ENCODE measurements at regions not wholly inside any gene's neighbourhood (a gene's known extent, or its start where the extent isn't known, plus 50 kb on each side); places are given as distances from the start of the nearest gene placed in this dataset.
"Not testable (repeated sequence)": the region's sequence is repeated elsewhere in the genome, so short reads cannot be mapped to it uniquely, and the experiment has no call there.

GRCh38 chr1:60637651-60638050 is 444.7 kb upstream of the NFIA start:
- no peak for DNase-seq

DNA sequence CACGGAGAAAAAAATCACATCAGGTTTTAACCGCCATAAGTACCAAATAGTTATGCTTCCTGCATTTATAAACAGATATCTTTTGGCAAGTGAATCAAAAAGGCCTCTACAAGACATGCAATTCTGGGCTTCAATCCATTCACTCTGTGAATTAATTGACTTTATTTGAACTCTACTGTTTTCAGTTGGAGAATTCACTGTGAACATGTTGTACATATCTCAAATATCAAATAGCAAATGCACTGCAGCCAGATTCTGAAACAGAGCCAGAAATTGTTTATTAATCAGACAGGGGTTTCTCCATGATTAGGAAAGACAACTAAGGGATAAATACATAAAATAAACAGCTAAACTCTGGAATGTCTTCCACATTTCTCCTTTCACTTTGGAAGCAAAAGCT is 445.4 kb upstream of the NFIA start:
- no peak for DNase-seq

GRCh38 chr1:60634106-60634505 is 448.3 kb upstream of the NFIA start:
- no peak for DNase-seq

GRCh38 chr1:60622486-60622885 is 459.9 kb upstream of the NFIA start:
- DNase-seq: no peak

DNA sequence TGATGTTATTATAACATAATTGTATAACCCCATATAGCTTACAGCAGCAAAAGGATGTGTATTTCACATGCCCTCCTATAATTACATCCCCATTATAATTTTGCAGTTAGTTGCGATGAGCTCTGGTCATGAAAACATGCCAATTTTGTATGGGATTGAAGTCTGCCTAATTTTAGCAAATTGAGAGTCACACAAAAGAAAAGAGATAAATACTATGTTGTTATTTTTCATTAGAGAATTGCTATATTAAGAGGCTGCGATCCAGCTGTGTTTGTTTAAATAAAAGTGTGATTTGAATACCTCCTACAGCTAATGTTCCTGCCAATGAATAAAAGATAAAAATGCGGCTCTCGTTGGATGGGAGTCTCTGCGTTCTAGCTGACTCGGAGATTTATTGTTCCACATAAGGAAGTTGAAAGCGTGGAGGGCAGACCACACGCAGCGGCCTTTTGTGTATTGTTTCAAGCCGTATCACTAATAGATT is 461.0 kb upstream of the NFIA start:
- no peak for DNase-seq

DNA sequence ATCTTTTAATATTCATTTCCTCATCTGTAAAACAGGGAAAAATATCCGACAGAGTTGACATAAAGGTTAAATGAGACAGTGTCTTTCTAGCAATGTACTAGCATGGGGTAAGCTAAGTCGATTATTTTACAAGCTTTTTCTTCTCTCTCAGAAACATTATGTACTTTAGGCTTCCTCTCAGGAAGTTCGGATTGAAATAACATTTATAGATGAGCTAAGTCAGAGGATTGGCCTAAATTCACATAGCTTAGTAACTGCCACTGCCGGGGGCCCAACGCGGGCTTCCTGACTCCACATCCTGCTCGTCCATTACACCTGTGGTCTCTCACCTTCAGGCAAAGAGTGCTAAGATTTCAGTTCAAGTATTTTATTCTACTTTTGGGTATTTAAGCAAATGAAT is 462.3 kb upstream of the NFIA start:
- DNase-seq: no peak

DNA sequence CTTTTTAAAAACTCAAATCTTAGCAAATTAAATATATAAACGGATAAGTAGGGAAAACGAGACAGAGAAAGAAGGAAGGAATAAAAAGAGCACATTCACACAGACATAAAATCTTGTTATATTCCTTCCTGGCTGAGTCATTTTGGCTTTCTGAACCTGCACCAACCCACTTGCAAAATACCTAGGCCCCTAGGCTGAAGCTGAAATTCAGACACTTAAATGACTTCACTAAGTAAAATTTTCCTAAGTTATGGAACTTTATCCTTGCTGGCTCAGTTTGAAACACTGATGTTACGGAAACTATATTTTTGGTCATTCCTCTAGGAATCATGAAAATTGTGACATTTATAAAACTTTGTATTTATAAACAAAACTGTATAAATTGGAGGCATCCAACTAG is 462.8 kb upstream of the NFIA start:
- DNase-seq: no peak

- no peak for DNase-seq
Observed at GRCh38 chr1:60615666-60616065, 466.7 kb upstream of the NFIA start.

GRCh38 chr1:60612790-60613189 is 469.6 kb upstream of the NFIA start:
- no peak for DNase-seq

DNA sequence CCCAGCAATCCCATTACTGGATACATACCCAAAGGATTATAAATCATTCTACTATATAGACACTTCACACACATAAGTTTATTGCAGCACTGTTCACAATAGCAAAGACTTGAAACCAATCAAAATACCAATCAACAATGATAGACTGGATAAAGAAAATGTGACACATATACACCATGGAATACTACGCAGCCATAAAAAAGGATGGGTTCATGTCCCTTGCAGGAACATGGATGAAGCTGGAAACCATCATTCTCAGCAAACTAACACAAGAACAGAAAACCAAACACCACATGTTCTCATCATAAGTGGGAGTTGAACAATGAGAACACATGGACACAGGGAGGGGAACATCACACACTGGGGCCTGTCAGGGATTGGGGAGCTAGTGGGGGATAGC is 475.4 kb upstream of the NFIA start:
- not testable (repeated sequence) for DNase-seq

- no peak for DNase-seq
Observed at GRCh38 chr1:60600532-60600931, 481.8 kb upstream of the NFIA start.

DNA sequence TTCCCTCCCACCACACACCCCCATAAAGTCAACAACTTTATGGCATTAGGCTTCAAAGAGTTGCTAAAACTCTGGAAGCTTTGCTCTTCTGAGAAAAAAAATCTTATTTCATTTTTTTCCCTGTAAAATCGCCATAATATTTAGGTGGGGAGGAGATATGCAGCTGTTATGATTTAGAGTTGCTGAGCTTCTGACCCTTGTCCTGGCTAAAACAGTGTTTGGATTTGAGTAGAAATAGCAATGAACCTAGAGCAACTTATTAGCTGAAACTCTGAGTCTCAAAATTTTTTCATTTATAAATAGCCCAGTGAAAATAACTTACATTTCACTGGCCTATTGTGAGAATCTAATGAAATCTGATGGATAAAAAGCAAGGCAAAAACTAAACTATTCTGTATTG is 482.8 kb upstream of the NFIA start:
- no peak for DNase-seq

- no peak for DNase-seq
Observed at GRCh38 chr1:60598041-60598910, 484.1 kb upstream of the NFIA start.

GRCh38 chr1:60596791-60597750 is 485.3 kb upstream of the NFIA start:
- no peak for DNase-seq

- DNase-seq: no peak
Observed at GRCh38 chr1:60591583-60591982, 490.8 kb upstream of the NFIA start.

DNA sequence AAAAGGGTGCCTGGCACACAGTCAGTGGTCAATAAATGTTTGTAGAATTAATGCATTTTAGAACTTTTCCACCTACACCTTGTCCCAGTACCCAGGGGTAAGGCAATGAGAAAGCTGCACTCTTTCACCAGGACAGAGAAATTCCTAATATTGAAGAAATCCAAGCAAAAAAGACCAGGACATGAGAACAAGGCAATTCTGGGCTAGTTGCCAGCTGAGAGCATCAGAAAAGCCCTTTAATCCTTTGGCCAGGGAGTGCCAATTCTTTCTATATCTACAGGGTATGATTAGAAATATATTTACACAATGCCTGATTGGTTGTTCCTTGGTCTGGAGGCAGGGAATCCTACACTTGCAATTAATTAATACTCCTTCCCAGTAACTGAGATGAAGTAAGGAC is 492.4 kb upstream of the NFIA start:
- DNase-seq: no peak

GRCh38 chr1:60589046-60589748 is 493.2 kb upstream of the NFIA start:
- no peak for DNase-seq

DNA sequence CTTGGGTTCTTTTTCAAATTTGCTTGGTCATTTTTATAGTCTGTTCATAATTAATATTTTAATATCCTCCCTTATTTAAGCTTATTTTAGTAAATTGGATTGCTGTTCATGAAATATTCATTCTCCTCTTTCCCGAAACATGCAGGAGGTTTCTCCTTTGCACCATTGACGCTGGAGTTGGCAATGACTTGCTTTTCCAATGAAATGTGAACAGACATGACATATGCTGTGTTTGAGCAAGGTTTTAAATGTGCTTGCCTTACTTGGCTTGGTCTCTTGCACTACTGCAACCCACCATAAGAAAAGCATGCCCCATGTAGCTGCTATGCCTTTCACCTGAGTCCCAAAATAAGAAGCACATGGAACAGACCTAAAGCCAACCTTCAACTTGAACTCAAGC is 498.0 kb upstream of the NFIA start:
- no peak for DNase-seq

DNA sequence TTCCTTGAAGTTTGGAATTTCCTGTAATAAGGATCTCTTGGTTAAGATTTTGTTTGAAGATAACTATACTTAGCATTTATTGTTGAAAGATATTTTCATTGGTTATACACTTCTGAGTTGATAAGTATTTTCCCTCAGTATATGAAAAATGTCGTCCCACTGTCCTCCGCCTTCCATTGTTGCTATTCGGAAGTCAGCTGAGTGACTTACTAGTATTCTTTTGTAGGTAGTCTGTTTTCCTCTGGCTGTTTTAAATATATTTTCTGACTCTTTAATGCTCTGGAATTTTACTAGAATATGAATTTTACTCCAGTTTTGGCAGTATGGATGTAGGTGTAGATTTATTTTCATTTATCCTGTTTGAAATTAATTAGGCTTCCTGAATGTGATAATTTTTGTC is 498.7 kb upstream of the NFIA start:
- DNase-seq: no peak

GRCh38 chr1:60581455-60582220 is 500.7 kb upstream of the NFIA start:
- no peak for DNase-seq

DNA sequence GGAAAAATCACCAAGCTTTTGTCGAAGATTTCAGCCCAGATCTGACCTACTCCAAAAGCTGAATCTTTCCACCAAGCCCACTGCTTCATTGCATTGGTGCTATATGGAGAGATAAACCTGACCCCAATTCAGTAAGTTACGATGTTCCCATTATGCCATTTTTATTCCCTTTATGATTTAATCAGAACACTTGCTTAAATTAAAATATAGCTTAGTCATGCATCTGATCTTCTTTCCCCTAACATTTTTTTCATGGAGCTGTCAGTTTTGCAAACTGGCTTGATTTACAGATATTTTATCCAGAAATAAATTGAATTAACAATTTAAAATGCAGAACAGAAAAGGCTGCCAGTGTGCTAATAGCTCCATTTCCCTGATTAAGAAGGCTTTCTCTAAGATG is 503.5 kb upstream of the C1orf87 start:
- no peak for DNase-seq

GRCh38 chr1:60575326-60575977 is 501.9 kb upstream of the C1orf87 start:
- no peak for DNase-seq
